B cell (primary cell): ENCODE measurements at regions not wholly inside any gene's neighbourhood (a gene's known extent, or its start where the extent isn't known, plus 50 kb on each side); places are given as distances from the start of the nearest gene placed in this dataset.
"Not testable (repeated sequence)": the region's sequence is repeated elsewhere in the genome, so short reads cannot be mapped to it uniquely, and the experiment has no call there.

Experiments
- ATAC-seq: fragments of 200-7000 bp; cut with Tn5 transposase; one replicate; pipeline ENCODE4 v1.10.0; 2021; ENCODE audit warnings: low read depth, mild to moderate bottlenecking, moderate number of reproducible peaks, moderate library complexity
- CTCF ChIA-PET: fragments of 350-600 bp; sonication (Branson Sonifier 250); formaldehyde crosslinking; loops from one replicate; lab custom pipeline; 2021; ENCODE audit warnings: antibody characterized with exemption, inconsistent platforms; lab: Charles Lee
- POLR2A ChIA-PET: fragments of 350-600 bp; sonication (Branson Sonifier 250); formaldehyde crosslinking; loops from one replicate; lab custom pipeline; 2021; ENCODE audit warnings: antibody characterized with exemption; lab: Charles Lee
- DNase-seq: peaks from one replicate; pipeline ENCODE4 v3.0.0; 2013
- H2AFZ ChIP-seq: 2 replicates; pipeline ENCODE4 v1.6.1; 2012; ENCODE audit warnings: mild to moderate bottlenecking, low read depth, low read length; ENCODE audit not compliant: insufficient read depth, poor library complexity, severe bottlenecking
- H3K27ac ChIP-seq, 2 donors: 1 replicate in 1 of 2; 2 replicates in 1 of 2; pipeline ENCODE4 v1.5.1; 2012 to 2013; ENCODE audit warnings: low read length in 2 of 2, mild to moderate bottlenecking in 2 of 2, moderate library complexity in 1 of 2
- H3K27me3 ChIP-seq, 4 experiments: fragments of 200-600 bp in 1 of 4; sonication (generic) in 1 of 4; replicated peaks in 1 of 4; 1 replicate in 2 of 4; 2 replicates in 2 of 4; pipeline versions ENCODE4 v1.6.1 to v1.7.0; 2013 to 2016; ENCODE audit warnings: low read length in 3 of 4, mild to moderate bottlenecking in 2 of 4, mixed read lengths in 1 of 4, moderate library complexity in 1 of 4; ENCODE audit not compliant: insufficient read depth in 4 of 4, control insufficient read depth in 3 of 4; ENCODE audit errors: control extremely low read depth in 1 of 4
- H3K36me3 ChIP-seq, 2 experiments: replicated peaks in 1 of 2; 1 replicate in 1 of 2; 2 replicates in 1 of 2; pipeline versions ENCODE4 v1.6.1 to v1.7.1; 2013; ENCODE audit warnings: low read length in 1 of 2; ENCODE audit not compliant: insufficient read depth in 2 of 2, control insufficient read depth in 1 of 2; ENCODE audit errors: control extremely low read depth in 1 of 2, extremely low read depth in 1 of 2
- H3K4me1 ChIP-seq, 2 donors: fragments of 200-600 bp in 1 of 2; sonication (generic) in 1 of 2; 1 replicate in 1 of 2; 2 replicates in 1 of 2; pipeline versions ENCODE4 v1.5.1 to v1.6.1; 2013 to 2017; ENCODE audit warnings: low read length in 2 of 2; ENCODE audit not compliant: control insufficient read depth in 2 of 2, insufficient read depth in 2 of 2
- H3K4me2 ChIP-seq: replicated peaks from 2 replicates; pipeline ENCODE3; 2012; ENCODE audit warnings: mild to moderate bottlenecking, low read depth, low read length; ENCODE audit not compliant: poor library complexity, severe bottlenecking
- H3K4me3 ChIP-seq, 5 experiments: fragments of 200-600 bp in 1 of 5; sonication (generic) in 1 of 5; 1 replicate in 3 of 5; 2 replicates in 2 of 5; pipeline versions ENCODE4 v1.5.1 to v1.7.0; 2011 to 2016; ENCODE audit warnings: low read length in 4 of 5, mild to moderate bottlenecking in 4 of 5, low read depth in 2 of 5, control low read depth in 1 of 5, moderate library complexity in 1 of 5; ENCODE audit not compliant: insufficient read depth in 1 of 5; ENCODE audit errors: control extremely low read depth in 1 of 5, extremely low read depth in 1 of 5
- H3K79me2 ChIP-seq: fragments of 200-600 bp; sonication (generic); one replicate; pipeline ENCODE4 v1.6.0; 2016; ENCODE audit warnings: low read length; ENCODE audit not compliant: control insufficient read depth, insufficient read depth
- H3K9ac ChIP-seq: fragments of 200-600 bp; sonication (generic); 2 replicates; pipeline ENCODE4 v1.6.1; 2017; ENCODE audit warnings: mild to moderate bottlenecking, low read length, moderate library complexity
- H3K9me3 ChIP-seq, 3 donors: one replicate each; pipeline versions ENCODE4 v1.6.1 to v1.7.1; 2013; ENCODE audit warnings: low read length in 2 of 3; ENCODE audit not compliant: control insufficient read depth in 2 of 3, insufficient read depth in 1 of 3; ENCODE audit errors: control extremely low read depth in 1 of 3
- H4K20me1 ChIP-seq: 2 replicates; pipeline ENCODE4 v1.6.0; 2012; ENCODE audit warnings: mild to moderate bottlenecking, low read length; ENCODE audit not compliant: insufficient read depth, control insufficient read depth, poor library complexity, severe bottlenecking
- H3K27ac Mint-ChIP-seq: one replicate; pipeline ENCODE4 v1.8.0; 2021; ENCODE audit warnings: mixed read lengths
- H3K27me3 Mint-ChIP-seq: one replicate; pipeline ENCODE4 v1.8.0; 2021; ENCODE audit warnings: mixed read lengths
- H3K4me1 Mint-ChIP-seq: one replicate; pipeline ENCODE4 v1.8.0; 2021; ENCODE audit warnings: mixed read lengths
- H3K4me3 Mint-ChIP-seq: one replicate; pipeline ENCODE4 v1.8.0; 2021; ENCODE audit warnings: mixed read lengths
- H3K9me3 Mint-ChIP-seq: one replicate; pipeline ENCODE4 v1.8.0; 2022; ENCODE audit warnings: mixed read lengths; ENCODE audit not compliant: insufficient read depth
- EZH2 ChIP-seq: IDR thresholded peaks from 2 replicates; pipeline ENCODE4 v1.6.1; 2012; ENCODE audit warnings: borderline replicate concordance, low read depth, mild to moderate bottlenecking, moderate library complexity, low read length; ENCODE audit not compliant: insufficient read depth, poor library complexity, severe bottlenecking
- WGBS: methylation state at CpG from one replicate; pipeline ENCODE4 v1.1.5; 2013; ENCODE audit warnings: missing lambda C conversion rate; ENCODE audit not compliant: insufficient coverage; 5-methylcytosine and 5-hydroxymethylcytosine counted together
- intact Hi-C: fragments of 100-400 bp; cut with micrococcal nuclease; formaldehyde crosslinking; loops from one replicate; pipeline ENCODE4 v1.10.0; 2022
- TF ChIP-seq, protein P1 (sequence below): fragments of 200-600 bp; IDR thresholded peaks from one replicate; pipeline ENCODE4 v1.8.0; 2022; ENCODE audit warnings: antibody characterized with exemption, mild to moderate bottlenecking

DNA sequence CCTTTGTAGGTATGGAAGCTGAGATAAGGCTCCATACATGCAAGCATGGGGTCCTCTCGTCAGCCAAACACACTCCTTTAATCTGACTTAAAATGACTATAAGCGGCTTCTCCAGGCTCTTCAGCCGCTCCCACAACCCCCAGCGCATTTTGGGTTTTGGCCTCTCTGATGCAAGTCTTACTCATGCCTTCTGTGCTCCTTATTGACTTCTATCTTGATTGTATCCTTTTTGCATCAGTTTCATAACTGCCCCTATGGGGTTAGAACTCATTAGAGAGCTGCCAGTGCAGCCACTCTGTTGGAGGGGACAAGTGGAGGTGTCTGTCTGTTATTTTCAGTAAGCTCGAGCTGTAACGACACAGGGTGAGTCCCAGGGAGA is 70.1 kb upstream of the TAB2 start:
- Mint-ChIP-seq H3K9me3 (no peaks in the 10 kb centered on the region), H3K4me1 (peaks cover 52% of the 10 kb centered on the region), H3K27ac (peak overlapping the region; percentile 89), H3K4me3 (peak overlapping the region; percentile 79), H3K27me3 (no peaks in the 10 kb centered on the region)
- peak overlapping the region; percentile 80 for H3K4me2 ChIP-seq
- no peaks in the 10 kb centered on the region for H3K79me2 ChIP-seq
- no peaks in the 10 kb centered on the region for H4K20me1 ChIP-seq
- H3K4me1 ChIP-seq, result peaks cover 32 to 33% of the 10 kb centered on the region in 2 donors
- peak overlapping the region in 1 of 5 experiments; percentile 64 for H3K4me3 ChIP-seq
- 100% methylated on average over 6 of the region's 6 CpGs for WGBS
- H3K9me3 ChIP-seq, result no peaks in the 10 kb centered on the region
- peak overlapping the region; percentile 93 for H2AFZ ChIP-seq
- TF ChIP-seq, protein P1, sequence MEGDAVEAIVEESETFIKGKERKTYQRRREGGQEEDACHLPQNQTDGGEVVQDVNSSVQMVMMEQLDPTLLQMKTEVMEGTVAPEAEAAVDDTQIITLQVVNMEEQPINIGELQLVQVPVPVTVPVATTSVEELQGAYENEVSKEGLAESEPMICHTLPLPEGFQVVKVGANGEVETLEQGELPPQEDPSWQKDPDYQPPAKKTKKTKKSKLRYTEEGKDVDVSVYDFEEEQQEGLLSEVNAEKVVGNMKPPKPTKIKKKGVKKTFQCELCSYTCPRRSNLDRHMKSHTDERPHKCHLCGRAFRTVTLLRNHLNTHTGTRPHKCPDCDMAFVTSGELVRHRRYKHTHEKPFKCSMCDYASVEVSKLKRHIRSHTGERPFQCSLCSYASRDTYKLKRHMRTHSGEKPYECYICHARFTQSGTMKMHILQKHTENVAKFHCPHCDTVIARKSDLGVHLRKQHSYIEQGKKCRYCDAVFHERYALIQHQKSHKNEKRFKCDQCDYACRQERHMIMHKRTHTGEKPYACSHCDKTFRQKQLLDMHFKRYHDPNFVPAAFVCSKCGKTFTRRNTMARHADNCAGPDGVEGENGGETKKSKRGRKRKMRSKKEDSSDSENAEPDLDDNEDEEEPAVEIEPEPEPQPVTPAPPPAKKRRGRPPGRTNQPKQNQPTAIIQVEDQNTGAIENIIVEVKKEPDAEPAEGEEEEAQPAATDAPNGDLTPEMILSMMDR, result no peak
- TF ChIP-seq EZH2, result no peak
- H3K9ac ChIP-seq, result peak overlapping the region; percentile 67
- ATAC-seq, result no peak
- DNase-seq, result no peak
- H3K27me3 ChIP-seq, result no peaks in the 10 kb centered on the region
- H3K27ac ChIP-seq, result peak overlapping the region in 1 of 2 donors; percentile 71
- intact Hi-C loops, result loop anchor here (2.0 to 5.0 kb wide), 3 partner anchors 17 to 35 kb away; no protein-coding TSS in a partner anchor
- ChIA-PET POLR2A (no interaction called here), CTCF (interaction anchor here (0.6 to 1.4 kb wide), 3 partner anchors 12 to 173 kb away, joined by 3 read pairs; no protein-coding TSS in a partner anchor)
- no peaks in the 10 kb centered on the region for H3K36me3 ChIP-seq

DNA sequence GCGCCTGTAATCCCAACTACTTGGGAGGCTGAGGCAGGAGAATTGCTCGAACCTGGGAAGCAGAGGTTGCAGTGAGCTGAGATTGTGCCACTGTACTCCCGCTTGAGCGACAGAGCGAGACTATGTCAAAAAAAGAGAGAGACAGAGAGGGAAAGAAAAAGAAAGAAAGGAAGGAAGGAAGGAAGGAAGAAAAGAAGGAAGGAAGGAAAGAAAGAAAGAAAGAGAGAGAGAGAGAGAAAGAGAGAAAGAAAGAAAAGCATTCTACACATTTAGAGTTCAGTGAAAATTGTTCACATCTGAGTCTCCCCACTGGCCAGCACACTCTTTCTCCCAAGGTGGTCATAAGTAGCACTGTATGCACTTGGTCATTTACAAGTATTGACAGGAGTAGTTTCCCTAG is 69.2 kb upstream of the TAB2 start:
- Mint-ChIP-seq H3K4me1 (peaks cover 52% of the 10 kb centered on the region), H3K27ac (peak overlapping the region; percentile 61)
- H3K27ac ChIP-seq, H3K4me3 ChIP-seq, ATAC-seq, H3K9me3 ChIP-seq, H3K79me2 ChIP-seq, H3K4me2 ChIP-seq, H3K4me3 Mint-ChIP-seq, DNase-seq, H2AFZ ChIP-seq, H3K36me3 ChIP-seq, H3K27me3 ChIP-seq, H3K9me3 Mint-ChIP-seq, CTCF ChIA-PET, H3K9ac ChIP-seq, POLR2A ChIA-PET, H3K27me3 Mint-ChIP-seq, H4K20me1 ChIP-seq: not testable (repeated sequence)
- intact Hi-C loops, result loop anchor here (5.0 kb wide), 1 partner anchor 36 kb away; no protein-coding TSS in a partner anchor
- 100% methylated on average over 2 of the region's 5 CpGs for WGBS
- H3K4me1 ChIP-seq, result peaks cover 32 to 33% of the 10 kb centered on the region in 2 donors
